AG08396 (cell line): ENCODE measurements at regions not wholly inside any gene's neighbourhood (a gene's known extent, or its start where the extent isn't known, plus 50 kb on each side); places are given as distances from the start of the nearest gene placed in this dataset.

ENCODE experiments used
- DNase-seq: peaks from one replicate; pipeline ENCODE4 v3.0.0; 2012; ENCODE audit warnings: low spot score, mixed read lengths

GRCh38 chr5:68161156-68161555 lies 54.4 kb upstream of the PIK3R1 start:
- DNase-seq: no peak

- DNase-seq: no peak
Measured at GRCh38 chr5:68159224-68159951, 56.2 kb upstream of the PIK3R1 start.

GRCh38 chr5:68155940-68156339 lies 59.6 kb upstream of the PIK3R1 start:
- no peak for DNase-seq

GRCh38 chr5:68154119-68154857 lies 61.3 kb upstream of the PIK3R1 start:
- DNase-seq: no peak

- DNase-seq: no peak
Measured at GRCh38 chr5:68151812-68152211, 63.7 kb upstream of the PIK3R1 start.

- DNase-seq: peak; percentile 27
Measured at GRCh38 chr5:68149189-68149588, 66.4 kb upstream of the PIK3R1 start.

GRCh38 chr5:68148096-68148495 lies 67.5 kb upstream of the PIK3R1 start:
- DNase-seq: no peak

GRCh38 chr5:68147659-68148058 lies 67.9 kb upstream of the PIK3R1 start:
- no peak for DNase-seq

- peak; percentile 30 for DNase-seq
Measured at GRCh38 chr5:68141494-68141893, 74.1 kb upstream of the PIK3R1 start.

- no peak for DNase-seq
Measured at GRCh38 chr5:68140763-68141162, 74.8 kb upstream of the PIK3R1 start.

- DNase-seq: no peak
Measured at GRCh38 chr5:68139611-68140441, 75.7 kb upstream of the PIK3R1 start.

GRCh38 chr5:68137511-68138140 lies 77.9 kb upstream of the PIK3R1 start:
- DNase-seq: peak; percentile 13

GRCh38 chr5:68134669-68135313 lies 80.8 kb upstream of the PIK3R1 start:
- no peak for DNase-seq

GRCh38 chr5:68134033-68134668 lies 81.4 kb upstream of the PIK3R1 start:
- no peak for DNase-seq

GRCh38 chr5:68130253-68130652 lies 85.3 kb upstream of the PIK3R1 start:
- no peak for DNase-seq

GRCh38 chr5:68129364-68129763 lies 86.2 kb upstream of the PIK3R1 start:
- DNase-seq: no peak

- no peak for DNase-seq
Measured at GRCh38 chr5:68126886-68127285, 88.7 kb upstream of the PIK3R1 start.

GRCh38 chr5:68122439-68123328 lies 92.9 kb upstream of the PIK3R1 start:
- DNase-seq: no peak

- no peak for DNase-seq
Measured at GRCh38 chr5:68116868-68117411, 98.6 kb upstream of the PIK3R1 start.

GRCh38 chr5:68116408-68116807 lies 99.1 kb upstream of the PIK3R1 start:
- DNase-seq: no peak
